ENCODE measurements at regions not wholly inside any gene's neighbourhood (a gene's known extent, or its start where the extent isn't known, plus 50 kb on each side); places are given as distances from the start of the nearest gene placed in this dataset.
"Not testable (repeated sequence)": the region's sequence is repeated elsewhere in the genome, so short reads cannot be mapped to it uniquely, and the experiment has no call there.

DNA sequence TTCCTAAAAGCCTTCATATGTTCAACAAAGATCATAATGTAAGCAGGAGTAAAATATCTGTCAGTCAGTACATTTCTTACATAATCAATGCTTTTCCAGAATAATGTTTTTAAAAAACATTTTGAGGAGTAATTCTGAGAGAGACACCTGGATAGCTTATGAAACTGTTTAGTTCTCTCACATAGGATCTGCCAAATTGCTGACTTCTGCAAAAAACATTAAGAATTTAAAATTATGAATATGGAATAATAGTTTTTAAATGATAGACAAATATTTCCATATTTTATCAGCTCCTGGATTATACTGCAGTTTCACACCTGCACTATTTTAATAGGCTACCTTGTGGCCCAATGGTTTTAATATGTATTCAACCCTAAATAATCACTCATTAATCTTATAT is 142.7 kb upstream of the RUNX1 start:
- H3K27ac ChIP-seq: no peak overlapping the region
- intact Hi-C loops (cut with DNase I): no loop called here
- no peak overlapping the region for H3K4me3 ChIP-seq
- no peaks in the 10 kb centered on the region for H3K36me3 ChIP-seq
- H3K4me1 ChIP-seq: peaks cover 0 to 13% (median 0%) of the 10 kb centered on the region in 9 donors
- H3K27me3 ChIP-seq: no peaks in the 10 kb centered on the region
- ATAC-seq (no peak), DNase-seq (no peak)
- TF ChIP-seq, protein P1, sequence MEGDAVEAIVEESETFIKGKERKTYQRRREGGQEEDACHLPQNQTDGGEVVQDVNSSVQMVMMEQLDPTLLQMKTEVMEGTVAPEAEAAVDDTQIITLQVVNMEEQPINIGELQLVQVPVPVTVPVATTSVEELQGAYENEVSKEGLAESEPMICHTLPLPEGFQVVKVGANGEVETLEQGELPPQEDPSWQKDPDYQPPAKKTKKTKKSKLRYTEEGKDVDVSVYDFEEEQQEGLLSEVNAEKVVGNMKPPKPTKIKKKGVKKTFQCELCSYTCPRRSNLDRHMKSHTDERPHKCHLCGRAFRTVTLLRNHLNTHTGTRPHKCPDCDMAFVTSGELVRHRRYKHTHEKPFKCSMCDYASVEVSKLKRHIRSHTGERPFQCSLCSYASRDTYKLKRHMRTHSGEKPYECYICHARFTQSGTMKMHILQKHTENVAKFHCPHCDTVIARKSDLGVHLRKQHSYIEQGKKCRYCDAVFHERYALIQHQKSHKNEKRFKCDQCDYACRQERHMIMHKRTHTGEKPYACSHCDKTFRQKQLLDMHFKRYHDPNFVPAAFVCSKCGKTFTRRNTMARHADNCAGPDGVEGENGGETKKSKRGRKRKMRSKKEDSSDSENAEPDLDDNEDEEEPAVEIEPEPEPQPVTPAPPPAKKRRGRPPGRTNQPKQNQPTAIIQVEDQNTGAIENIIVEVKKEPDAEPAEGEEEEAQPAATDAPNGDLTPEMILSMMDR (IDR thresholded peaks at IDR 0.05): no peak
- no peaks in the 10 kb centered on the region for H3K9me3 ChIP-seq

DNA sequence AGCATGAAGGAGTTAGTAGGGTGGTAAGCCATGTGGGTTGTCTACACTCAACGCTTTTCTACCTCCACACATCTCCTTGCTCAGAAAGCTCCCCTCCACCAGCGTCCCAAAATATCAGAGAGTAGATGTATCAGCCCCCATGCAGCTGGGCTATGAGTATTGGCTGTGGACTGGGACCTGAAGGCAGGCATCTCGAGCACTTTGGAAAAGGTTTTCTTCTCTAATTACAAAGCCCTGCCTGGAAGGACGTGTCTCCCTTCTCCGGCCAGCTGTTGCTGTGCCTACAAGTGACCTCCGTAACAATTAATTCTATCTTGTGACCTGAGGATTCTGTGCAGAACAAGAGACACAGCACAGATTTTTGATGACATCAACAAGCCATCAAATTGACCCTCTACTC is 142.0 kb upstream of the RUNX1 start:
- ATAC-seq: no peak
- Histone ChIP-seq H3K4me1 (peaks cover 0 to 13% (median 0%) of the 10 kb centered on the region in 9 donors), H3K36me3 (no peaks in the 10 kb centered on the region), H3K9me3 (no peaks in the 10 kb centered on the region), H3K27ac (no peak overlapping the region), H3K4me3 (no peak overlapping the region), H3K27me3 (no peaks in the 10 kb centered on the region)
- intact Hi-C loops (cut with DNase I): no loop called here
- no peak for DNase-seq
- TF ChIP-seq, protein P1 (IDR thresholded peaks at IDR 0.05): no peak
- 76 to 78% methylated on average over 6 of the region's 6 CpGs for WGBS, 2 donors

DNA sequence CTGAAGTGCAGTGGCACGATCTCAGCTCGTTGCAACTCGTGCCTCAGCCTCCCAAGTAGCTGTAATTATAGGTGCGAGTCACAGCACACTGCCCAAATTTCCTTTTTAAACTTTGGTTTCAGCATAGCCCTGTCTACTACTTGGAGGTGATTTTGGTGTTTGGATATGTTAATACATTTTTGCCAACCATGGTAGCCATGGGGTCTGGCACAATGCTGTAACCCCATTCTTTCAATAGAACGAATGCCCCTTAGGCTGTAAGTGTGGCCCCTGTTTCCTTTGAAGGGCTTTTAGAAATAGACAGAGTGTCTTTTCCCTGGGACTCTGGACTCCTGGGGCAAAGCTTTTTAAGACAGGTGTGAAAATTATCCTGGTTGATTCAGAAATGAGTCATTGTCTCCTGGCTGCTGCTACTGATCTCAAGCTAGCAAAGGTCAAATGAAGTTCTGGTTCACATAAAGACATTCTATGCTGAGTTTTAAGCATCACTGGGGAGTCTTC is 141.1 kb upstream of the RUNX1 start:
- TF ChIP-seq, protein P1 (IDR thresholded peaks at IDR 0.05): no peak
- no peak overlapping the region for H3K4me3 ChIP-seq
- no peaks in the 10 kb centered on the region for H3K9me3 ChIP-seq
- DNase-seq (no peak), ATAC-seq (peak in 1 of 8 donors; percentile 21)
- intact Hi-C loops (cut with DNase I): no loop called here
- peaks cover 0 to 13% (median 0%) of the 10 kb centered on the region in 9 donors for H3K4me1 ChIP-seq
- no peaks in the 10 kb centered on the region for H3K27me3 ChIP-seq
- no peaks in the 10 kb centered on the region for H3K36me3 ChIP-seq
- 79 to 84% methylated on average over 5 of the region's 5 CpGs for WGBS, 2 donors
- no peak overlapping the region for H3K27ac ChIP-seq

DNA sequence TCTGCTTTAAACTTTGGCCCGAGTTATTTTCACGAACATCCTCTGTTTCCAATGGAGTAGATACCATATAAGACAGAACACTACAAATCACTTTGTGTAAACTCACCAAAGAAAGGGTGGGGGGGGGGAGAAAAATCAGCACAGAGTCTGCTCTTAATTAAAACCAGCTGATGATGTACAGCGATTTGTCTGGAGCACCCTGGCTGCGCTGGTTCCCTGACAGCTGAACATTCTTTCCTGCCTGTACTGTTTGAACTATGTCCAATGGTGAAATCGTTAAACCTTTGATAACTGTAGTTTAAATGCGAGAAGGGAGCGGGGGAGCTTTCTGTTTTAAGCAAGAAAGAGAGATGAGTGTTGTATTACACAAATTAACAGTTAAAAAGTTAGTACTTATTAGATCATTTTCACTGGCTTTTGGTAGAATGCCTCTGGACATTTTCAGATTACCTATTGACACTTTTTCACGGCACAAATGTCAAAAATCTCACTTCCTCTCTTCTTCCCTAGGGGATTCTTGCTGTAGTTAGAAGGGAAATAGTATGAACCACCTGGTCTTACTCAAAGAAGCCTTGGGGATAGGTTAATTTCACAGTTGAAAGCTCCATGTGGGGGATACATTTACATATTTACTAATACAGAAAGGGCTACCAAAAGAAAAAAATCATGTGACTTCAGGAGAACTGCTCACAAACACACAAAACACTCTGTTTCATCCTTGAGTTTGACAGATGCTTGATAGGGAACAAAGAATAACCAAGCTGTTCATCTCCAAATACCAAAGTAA is 140.2 kb upstream of the RUNX1 start:
- Histone ChIP-seq H3K27ac (peak overlapping the region in 4 of 10 donors; percentile 5 to 49 (median 20)), H3K4me3 (no peak overlapping the region), H3K36me3 (no peaks in the 10 kb centered on the region), H3K4me1 (peaks cover 0 to 13% (median 0%) of the 10 kb centered on the region in 9 donors), H3K27me3 (no peaks in the 10 kb centered on the region), H3K9me3 (peaks cover 0 to 1% (median 0%) of the 10 kb centered on the region in 11 donors)
- intact Hi-C loops (cut with DNase I): no loop called here
- TF ChIP-seq, protein P1 (IDR thresholded peaks at IDR 0.05): no peak
- DNase-seq: no peak
- peak in 1 of 8 donors; percentile 41 for ATAC-seq
- WGBS, 2 donors: 39 to 52% methylated on average over 8 of the region's 8 CpGs

DNA sequence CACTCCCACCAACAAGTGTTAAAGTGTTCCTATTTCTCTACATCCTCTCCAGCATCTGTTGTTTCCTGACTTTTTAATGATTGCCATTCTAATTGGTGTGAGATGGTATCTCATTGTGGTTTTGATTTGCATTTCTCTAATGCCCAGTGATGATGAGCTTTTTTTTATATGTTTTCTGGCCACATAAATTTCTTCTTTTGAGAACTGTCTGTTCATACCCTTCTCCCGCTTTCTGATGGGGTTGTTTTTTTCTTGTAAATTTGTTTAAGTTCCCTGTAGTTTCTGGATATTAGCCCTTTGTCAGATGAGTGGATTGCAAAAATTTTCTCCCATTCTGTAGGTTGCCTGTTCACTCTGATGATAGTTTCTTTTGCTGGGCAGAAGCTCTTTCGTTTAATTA is 134.3 kb upstream of the RUNX1 start:
- H3K36me3 ChIP-seq; H3K4me1 ChIP-seq; ATAC-seq; H3K27ac ChIP-seq; DNase-seq; H3K27me3 ChIP-seq; H3K4me3 ChIP-seq; intact Hi-C loops (cut with DNase I); H3K9me3 ChIP-seq: not testable (repeated sequence)
- WGBS, 2 donors: 72 to 73% methylated on average over 2 of the region's 2 CpGs

All from heart right ventricle (tissue), 16 donors.